Posterior cingulate gyrus (tissue), 11 donors: ENCODE measurements at regions not wholly inside any gene's neighbourhood (a gene's known extent, or its start where the extent isn't known, plus 50 kb on each side); places are given as distances from the start of the nearest gene placed in this dataset.
"Not testable (repeated sequence)": the region's sequence is repeated elsewhere in the genome, so short reads cannot be mapped to it uniquely, and the experiment has no call there.

ENCODE experiments used
- DNase-seq, 10 donors: peaks; one replicate each; pipeline versions ENCODE4 v3.0.0 to v3.0.0-alpha.2; 2020 to 2021; ENCODE audit warnings: mixed read lengths in 3 of 10
- intact Hi-C: fragments of 100-400 bp; cut with DNase I; formaldehyde crosslinking; loops from one replicate; pipeline ENCODE4 v1.15.1; 2023

GRCh38 chr1:227417756-227418480 lies 99.6 kb upstream of the CDC42BPA start:
- no peak for DNase-seq

DNA sequence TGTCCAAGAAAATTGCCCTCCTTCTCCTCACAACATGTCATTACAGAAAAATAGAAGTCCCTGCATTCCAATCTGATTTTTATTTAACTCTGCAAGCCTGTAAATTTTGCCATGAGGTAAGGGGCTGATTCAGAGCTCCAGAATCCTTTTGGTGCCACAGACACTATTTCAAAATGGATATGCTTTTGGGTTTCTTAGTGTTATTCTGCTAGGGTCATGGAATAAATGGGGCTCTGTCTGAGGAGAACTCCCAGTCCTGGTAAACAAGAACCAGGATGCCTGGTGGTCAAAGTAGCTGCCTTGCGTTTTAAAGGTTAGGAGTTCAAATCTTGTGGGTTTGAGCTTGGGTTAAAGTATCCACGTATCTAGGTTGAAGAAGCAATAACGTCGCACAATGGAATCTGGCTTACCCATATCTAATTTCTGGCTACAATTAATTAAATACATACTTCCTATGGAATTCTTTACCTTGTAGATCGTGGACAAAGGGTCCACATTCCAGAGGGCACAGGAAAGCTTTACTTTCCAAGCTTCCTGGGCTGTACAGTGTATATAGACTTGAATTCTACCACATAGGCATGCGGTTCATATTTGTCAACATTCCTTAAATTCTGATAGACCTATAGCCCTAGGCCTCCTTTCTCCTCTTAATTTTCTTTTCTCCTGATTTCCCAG lies 98.0 kb upstream of the CDC42BPA start:
- DNase-seq, result no peak
- intact Hi-C loops, result no loop called here

More at GRCh38 chr1:227417756-227418480, 99.6 kb upstream of the CDC42BPA start:
- intact Hi-C loops, result no loop called here

- intact Hi-C loops, result no loop called here
- DNase-seq, result no peak
These were observed 97.0 kb upstream of the CDC42BPA start for GRCh38 chr1:227415115-227415790.

- intact Hi-C loops, result no loop called here
- no peak for DNase-seq
These were observed 92.8 kb upstream of the CDC42BPA start for GRCh38 chr1:227411066-227411465.

DNA sequence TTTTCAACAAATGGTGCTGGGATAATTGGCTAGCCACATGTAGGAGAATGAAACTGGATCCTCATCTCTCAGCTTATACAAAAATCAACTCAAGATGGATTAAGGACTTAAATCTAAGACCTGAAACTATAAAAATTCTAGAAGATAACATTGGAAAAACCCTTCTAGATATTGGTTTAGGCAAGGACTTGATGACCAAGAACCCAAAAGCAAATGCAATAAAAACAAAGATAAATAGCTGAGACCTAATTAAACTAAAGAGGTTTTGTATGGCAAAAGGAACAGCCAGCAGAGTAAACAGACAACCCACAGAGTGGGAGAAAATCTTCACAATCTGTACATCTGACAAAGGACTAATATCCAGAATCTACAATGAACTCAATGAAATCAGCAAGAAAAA lies 88.0 kb upstream of the CDC42BPA start:
- intact Hi-C loops, DNase-seq: not testable (repeated sequence)

DNA sequence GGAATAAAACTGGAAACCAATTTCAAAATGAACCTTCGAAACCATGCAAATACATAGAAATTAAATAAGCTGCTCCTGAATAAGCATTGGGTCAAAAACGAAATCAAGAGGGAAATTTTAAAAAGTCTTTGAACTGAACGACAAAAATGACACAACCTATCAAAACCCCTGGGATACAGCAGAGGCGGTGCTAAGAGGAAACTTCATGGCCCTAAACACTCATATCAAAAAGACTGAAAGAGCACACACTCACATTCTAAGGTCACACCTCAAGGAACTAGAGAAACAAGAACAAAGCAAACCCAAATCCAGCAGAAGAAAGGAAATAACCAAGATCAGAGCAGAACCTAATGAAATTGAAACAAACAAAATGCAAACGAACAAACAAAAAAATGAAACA lies 85.2 kb upstream of the CDC42BPA start:
- DNase-seq, result no peak
- intact Hi-C loops, result no loop called here

DNA sequence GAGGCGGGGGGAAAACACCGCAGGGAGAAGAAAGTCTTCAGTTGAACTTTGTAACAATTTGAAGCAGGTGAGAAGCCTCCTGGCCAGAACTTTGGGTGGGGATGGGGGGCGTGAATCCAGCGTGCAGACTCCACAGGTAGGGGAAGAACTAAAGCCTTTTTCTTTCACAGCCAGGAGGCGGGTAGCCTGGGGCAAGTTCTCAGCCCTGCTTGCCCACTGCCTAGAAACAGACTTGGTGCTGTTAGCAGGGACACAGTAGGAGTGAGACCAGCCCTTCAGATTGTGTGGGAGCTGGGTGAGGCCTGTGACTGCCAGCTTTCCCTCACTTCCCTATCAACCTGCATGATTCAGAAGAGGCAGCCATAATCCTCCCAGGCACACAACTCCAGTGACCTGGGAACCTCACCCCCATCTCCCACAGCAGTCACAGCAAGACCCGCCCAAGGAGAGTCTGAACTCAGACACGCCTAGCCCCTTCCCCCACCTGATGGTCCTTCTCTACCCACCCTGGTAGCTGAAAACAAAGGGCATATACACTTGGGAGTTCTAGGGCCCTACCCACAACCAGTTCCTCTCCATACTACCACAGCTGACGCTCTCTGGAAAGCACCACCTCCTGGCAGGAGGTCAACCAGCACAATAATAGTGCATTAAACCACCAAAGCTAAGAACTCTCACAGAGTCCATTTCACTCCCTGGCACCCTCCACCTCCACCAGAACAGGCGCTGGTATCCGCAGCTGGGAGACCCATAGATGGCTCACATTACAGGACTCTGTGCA lies 83.5 kb upstream of the CDC42BPA start:
- DNase-seq, result no peak
- intact Hi-C loops, result no loop called here

DNA sequence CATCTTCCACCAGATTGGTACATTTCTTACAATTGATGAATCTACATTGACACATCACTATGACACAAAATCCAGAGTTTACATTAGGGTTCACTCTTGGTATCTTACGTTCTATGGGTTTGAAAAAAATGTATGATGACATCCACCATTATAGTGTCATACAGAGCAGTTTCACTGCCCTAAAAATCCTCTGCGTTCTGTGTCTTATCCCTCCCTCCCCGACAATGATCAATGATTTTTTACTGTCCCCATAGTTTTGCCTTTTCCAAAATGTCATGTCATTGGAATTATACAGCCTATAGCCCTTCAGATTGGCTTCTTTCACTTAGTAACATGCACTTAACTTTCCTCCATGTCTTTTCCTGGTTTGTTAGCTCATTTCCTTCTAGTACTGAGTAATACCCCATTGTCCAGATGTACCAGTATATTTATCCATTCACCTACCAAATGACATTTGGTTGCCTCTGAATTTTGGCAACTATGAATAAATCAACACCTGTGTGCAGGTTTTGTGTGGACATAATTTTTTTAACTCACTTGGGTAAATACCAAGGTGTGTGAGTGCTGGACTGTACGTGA lies 80.9 kb upstream of the CDC42BPA start:
- intact Hi-C loops, result no loop called here
- DNase-seq, result no peak

DNA sequence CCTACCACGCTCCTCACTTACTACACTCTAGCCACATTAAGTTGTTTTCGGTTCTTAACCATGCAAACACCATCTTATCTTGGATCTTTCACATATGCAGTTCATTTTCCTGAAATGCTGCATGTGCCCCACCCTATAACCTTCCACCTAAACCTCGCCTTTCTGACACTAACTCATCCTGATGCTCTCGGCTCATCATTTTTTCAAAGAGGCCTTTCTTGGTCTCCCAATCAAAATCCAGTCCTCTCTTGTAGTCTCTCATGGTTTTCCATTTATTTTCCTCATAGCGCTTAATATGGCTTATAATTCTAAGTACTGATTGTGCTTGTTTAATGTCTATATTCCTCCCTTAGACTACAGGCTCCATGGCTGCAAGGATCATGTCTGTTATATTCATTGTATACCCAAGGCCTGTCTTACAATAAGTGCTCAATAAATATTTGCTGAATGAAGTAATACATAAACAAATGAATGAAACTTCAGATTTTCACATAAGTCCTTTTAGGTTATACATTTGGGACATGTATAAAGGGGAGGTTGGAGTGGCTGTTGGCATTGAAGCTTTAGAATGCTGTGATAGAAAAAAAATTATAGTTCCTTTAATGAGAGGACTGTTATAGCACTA lies 79.2 kb upstream of the CDC42BPA start:
- intact Hi-C loops, result no loop called here
- no peak for DNase-seq

DNA sequence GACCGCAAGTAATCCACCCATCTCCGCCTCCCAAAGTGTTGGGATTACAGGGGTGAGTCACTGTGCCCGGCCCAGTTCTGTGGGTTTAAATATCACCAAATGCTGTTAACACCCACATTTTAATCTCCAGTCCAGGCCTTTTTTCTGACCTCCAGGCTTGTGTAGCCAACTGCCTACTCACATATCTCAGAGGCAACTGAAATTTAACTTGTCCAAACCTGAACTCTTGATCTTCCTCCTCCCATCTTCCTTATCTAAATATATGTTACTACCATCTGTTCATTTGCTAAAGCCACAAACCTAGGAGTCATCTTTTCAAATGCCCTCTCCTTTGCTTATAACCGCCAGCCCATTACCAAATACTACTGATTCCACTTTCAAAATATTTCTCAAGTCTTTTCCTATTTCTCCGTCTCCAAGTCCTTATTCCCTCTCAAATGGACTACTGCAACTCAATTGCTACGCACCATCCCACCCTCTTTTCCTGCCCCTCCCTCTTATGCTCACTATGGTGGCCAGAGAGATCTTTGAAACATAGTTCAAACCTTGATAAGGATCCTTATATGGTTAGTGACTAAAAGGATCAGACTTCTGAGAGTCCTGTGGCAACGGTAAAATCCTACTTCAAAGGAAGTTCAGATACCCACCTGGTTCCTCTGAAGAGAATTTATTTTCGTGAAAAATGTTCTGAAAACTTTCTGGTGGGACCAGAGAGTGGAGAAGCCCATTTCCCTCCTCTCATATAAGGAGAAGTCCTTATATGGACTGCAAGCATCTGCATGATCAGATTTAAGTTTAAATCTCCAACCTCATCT lies 78.5 kb upstream of the CDC42BPA start:
- intact Hi-C loops, result no loop called here
- no peak for DNase-seq

DNA sequence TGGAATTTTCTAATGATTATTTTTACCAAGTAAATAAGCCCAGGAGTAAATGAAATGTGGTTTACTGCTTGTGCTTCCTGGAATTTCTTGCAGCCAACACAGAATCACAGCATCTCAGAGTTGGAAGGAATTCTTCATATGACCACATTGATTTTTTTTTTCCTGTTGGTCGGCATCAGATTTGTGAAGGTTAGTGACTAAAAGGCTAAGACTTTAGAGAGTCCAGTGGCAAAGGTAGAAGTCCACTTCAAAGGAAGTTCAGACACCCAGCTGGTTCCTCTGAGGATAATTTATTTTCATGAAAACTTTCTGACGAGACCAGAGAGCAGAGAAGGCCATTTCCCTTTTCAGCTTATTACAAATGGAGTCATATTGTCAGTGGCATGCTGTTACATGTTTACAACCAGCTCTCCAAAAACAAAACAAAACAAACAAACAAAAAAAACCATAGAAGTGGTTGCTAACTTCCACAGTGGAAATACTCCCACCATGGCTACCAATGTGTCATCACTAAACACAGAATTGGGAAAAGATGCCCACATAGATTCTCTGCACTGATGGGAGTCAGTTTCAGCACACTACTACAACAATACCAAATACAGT lies 77.2 kb upstream of the CDC42BPA start:
- intact Hi-C loops, result no loop called here
- DNase-seq, result no peak

DNA sequence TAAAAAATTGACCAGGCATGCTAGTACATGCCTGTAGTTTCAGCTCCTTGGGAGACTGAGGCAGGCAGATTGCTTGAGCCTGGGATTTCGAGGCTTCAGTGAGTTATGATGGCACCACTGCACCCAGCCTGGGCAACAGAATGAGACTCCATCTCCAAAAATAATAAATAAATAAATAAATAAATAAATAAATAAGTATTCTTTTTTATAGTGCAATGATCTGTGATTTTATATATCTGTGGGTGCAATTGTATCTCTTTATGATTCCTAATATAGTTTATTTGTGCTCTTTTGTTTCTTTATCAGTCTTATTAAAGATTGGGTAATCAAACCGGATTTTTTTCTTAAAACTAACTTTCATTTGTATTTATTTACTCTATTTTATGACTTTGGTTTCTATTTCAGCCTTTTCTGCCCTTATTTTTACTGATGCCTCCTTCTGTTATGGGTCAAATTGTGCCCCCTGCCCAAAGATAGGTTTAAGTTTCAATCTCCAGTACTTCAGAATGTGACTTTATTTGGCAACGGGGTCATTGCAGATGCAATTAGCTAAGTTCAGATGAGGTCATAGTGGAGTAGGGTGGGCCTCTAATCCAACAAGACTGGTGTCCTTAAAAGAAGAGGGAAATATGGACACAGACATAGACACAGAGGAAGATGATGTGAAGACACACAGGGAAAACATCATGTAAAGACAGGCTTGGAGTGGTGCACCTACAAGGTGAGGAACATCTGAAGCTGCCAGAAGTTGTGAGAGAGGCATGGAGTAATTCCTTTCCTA lies 74.9 kb upstream of the CDC42BPA start:
- no peak for DNase-seq
- intact Hi-C loops, result no loop called here

GRCh38 chr1:227391879-227392278 lies 73.6 kb upstream of the CDC42BPA start:
- DNase-seq, result no peak
- intact Hi-C loops, result no loop called here

- DNase-seq, result no peak
- intact Hi-C loops, result no loop called here
These were observed 72.9 kb upstream of the CDC42BPA start for GRCh38 chr1:227391211-227391610.

GRCh38 chr1:227390525-227390924 lies 72.2 kb upstream of the CDC42BPA start:
- DNase-seq, result no peak
- intact Hi-C loops, result no loop called here

GRCh38 chr1:227388214-227389168 lies 70.2 kb upstream of the CDC42BPA start:
- intact Hi-C loops, result no loop called here
- DNase-seq, result no peak

- no peak for DNase-seq
These were observed 61.2 kb upstream of the CDC42BPA start for GRCh38 chr1:227379555-227379892.

More at GRCh38 chr1:227379555-227379892, 61.2 kb upstream of the CDC42BPA start:
- intact Hi-C loops, result no loop called here
